ENCODE measurements at regions not wholly inside any gene's neighbourhood (a gene's known extent, or its start where the extent isn't known, plus 50 kb on each side); places are given as distances from the start of the nearest gene placed in this dataset.

DNA sequence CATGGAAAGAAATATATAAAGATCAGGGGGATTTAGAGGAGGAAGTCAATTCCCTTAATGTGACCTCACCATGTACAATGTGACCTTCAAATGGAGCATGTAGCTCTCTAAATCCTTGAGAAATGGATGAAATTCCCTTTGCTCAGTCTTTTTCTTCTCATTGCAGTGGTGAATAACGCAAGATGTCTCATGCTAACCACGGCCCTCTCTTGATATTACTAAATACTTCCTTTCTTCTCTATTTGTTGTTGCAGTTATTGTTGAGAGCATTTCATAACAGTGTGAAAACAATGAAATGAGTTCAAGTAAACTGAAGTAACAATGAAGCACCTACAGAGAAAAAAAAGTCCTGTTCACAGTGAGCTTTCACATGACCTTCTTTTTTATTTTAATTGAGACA is 55.6 kb downstream of the ZNF281 start:
- H3K27me3 ChIP-seq (replicated peaks; ENCODE audit: control insufficient read depth, insufficient read depth, low read length): no peaks in the 10 kb centered on the region
- no peak overlapping the region for H3K4me3 ChIP-seq (replicated peaks; ENCODE audit: low read depth, low read length)
- no peaks in the 10 kb centered on the region for H3K36me3 ChIP-seq (ENCODE audit: control insufficient read depth, insufficient read depth, low read length)
- TF ChIP-seq, protein P1, sequence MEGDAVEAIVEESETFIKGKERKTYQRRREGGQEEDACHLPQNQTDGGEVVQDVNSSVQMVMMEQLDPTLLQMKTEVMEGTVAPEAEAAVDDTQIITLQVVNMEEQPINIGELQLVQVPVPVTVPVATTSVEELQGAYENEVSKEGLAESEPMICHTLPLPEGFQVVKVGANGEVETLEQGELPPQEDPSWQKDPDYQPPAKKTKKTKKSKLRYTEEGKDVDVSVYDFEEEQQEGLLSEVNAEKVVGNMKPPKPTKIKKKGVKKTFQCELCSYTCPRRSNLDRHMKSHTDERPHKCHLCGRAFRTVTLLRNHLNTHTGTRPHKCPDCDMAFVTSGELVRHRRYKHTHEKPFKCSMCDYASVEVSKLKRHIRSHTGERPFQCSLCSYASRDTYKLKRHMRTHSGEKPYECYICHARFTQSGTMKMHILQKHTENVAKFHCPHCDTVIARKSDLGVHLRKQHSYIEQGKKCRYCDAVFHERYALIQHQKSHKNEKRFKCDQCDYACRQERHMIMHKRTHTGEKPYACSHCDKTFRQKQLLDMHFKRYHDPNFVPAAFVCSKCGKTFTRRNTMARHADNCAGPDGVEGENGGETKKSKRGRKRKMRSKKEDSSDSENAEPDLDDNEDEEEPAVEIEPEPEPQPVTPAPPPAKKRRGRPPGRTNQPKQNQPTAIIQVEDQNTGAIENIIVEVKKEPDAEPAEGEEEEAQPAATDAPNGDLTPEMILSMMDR (IDR thresholded peaks at IDR 0.05; ENCODE audit: insufficient read depth, low read length, poor library complexity, severe bottlenecking): no peak
- peak; percentile 53 for DNase-seq (ENCODE audit: extremely low read depth, insufficient read length)

DNA sequence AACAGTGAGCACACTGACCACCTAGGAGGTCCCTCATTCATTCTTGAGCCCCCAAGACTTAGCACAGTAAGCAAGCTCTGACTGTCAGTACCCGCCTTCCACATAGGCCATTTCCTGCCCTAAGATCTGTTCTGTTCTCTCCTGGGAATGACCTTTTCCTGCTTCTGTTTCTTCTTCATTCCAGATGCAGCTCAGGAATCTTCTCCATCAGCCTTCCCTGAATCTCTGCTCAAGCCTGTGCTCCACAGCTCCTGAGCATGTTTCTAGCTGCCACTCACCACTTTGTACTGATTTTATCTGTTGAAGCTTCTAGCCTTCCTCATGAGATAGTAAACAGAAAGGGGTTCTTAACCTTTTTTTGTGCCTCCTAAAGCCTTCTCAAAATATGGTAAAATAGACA is 56.6 kb downstream of the ZNF281 start:
- H3K4me3 ChIP-seq (replicated peaks; ENCODE audit: low read depth, low read length): no peak overlapping the region
- TF ChIP-seq, protein P1 (IDR thresholded peaks at IDR 0.05; ENCODE audit: insufficient read depth, low read length, poor library complexity, severe bottlenecking): no peak
- H3K36me3 ChIP-seq (ENCODE audit: control insufficient read depth, insufficient read depth, low read length): no peaks in the 10 kb centered on the region
- DNase-seq (ENCODE audit: extremely low read depth, insufficient read length): no peak
- no peaks in the 10 kb centered on the region for H3K27me3 ChIP-seq (replicated peaks; ENCODE audit: control insufficient read depth, insufficient read depth, low read length)

DNA sequence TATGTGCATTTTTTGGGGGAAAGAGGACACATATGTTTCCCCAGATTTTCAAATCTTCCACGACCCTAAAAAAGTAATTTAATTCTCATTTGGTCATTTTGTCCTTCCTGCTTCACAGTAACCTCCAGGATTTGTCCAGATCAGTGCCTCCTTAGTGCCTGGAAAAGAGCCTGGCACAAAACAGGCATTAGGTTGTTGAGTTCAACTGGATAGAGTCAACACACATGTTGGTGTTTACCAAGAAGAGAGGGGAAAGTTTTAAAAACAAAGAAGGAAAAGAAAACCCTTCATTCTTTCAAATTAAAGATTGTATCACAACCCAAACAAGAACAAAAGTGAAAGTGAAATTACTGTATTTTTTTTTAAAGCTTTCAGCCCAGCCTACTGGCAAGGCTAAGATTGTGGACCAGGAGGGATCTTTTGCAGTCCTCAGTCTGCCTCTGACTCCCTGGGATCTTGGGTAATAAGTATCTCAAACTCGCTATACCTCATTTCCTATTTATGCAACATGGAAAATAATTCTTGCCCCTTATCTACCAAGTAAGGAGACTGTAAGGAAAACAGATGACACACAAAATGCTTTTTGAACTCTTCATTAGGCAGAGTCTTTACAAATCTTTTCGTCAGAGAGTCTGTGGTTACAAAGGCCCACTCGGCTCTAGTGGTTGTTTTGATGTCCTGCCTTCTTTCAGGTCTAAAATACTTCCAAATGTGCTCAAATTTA is 57.8 kb downstream of the ZNF281 start:
- H3K4me3 ChIP-seq (replicated peaks; ENCODE audit: low read depth, low read length): no peak overlapping the region

DNA sequence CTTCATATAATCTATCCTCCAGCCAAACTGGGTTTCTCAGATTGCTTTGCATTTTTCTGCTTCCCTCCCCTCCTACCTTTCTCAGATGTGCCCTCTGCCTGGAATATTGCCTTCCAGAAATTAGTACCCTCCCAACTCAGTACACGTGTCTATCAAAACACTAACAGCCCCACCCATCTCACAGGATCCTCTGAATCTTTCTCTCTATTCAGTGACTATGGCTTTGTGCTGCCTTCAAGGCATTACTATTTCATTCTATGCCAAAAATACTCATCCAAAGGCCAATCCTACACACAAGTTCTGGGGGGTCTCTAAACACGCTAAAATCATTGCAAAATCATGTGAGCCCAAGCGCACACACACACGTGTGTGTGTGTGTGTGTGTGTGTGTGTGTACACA is 58.4 kb downstream of the ZNF281 start:
- H3K4me3 ChIP-seq (replicated peaks; ENCODE audit: low read depth, low read length): no peak overlapping the region
- H3K27me3 ChIP-seq (replicated peaks; ENCODE audit: control insufficient read depth, insufficient read depth, low read length): no peaks in the 10 kb centered on the region
- TF ChIP-seq, protein P1 (IDR thresholded peaks at IDR 0.05; ENCODE audit: insufficient read depth, low read length, poor library complexity, severe bottlenecking): no peak
- H3K36me3 ChIP-seq (ENCODE audit: control insufficient read depth, insufficient read depth, low read length): no peaks in the 10 kb centered on the region
- DNase-seq (ENCODE audit: extremely low read depth, insufficient read length): no peak

More for the DNA sequence above, 57.8 kb downstream of the ZNF281 start:
- TF ChIP-seq, protein P1 (IDR thresholded peaks at IDR 0.05; ENCODE audit: insufficient read depth, low read length, poor library complexity, severe bottlenecking): no peak
- no peaks in the 10 kb centered on the region for H3K27me3 ChIP-seq (replicated peaks; ENCODE audit: control insufficient read depth, insufficient read depth, low read length)
- no peak for DNase-seq (ENCODE audit: extremely low read depth, insufficient read length)
- H3K36me3 ChIP-seq (ENCODE audit: control insufficient read depth, insufficient read depth, low read length): no peaks in the 10 kb centered on the region

DNA sequence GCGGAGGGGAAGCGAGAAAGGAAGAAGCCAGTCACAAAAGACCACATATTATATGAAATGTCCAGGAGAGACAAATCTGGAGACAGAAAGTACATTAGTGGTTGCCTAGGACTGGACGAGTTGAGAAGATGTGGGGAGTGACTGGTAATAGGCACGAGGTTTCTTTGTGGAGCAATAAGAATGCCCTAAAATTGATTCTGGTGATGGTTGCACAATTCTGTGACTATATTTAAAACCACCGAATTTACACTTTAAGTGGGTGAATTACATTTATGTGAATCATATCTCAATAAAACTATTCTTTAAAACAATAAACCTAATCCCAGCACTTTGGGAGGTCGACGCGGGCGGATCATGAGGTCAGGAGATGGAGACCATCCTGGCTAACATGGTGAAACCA is 63.1 kb downstream of the ZNF281 start:
- no peak for DNase-seq (ENCODE audit: extremely low read depth, insufficient read length)
- Histone ChIP-seq H3K36me3 (ENCODE audit: control insufficient read depth, insufficient read depth, low read length) (no peaks in the 10 kb centered on the region), H3K27me3 (replicated peaks; ENCODE audit: control insufficient read depth, insufficient read depth, low read length) (no peaks in the 10 kb centered on the region), H3K4me3 (replicated peaks; ENCODE audit: low read depth, low read length) (no peak overlapping the region)
- TF ChIP-seq, protein P1 (IDR thresholded peaks at IDR 0.05; ENCODE audit: insufficient read depth, low read length, poor library complexity, severe bottlenecking): no peak

DNA sequence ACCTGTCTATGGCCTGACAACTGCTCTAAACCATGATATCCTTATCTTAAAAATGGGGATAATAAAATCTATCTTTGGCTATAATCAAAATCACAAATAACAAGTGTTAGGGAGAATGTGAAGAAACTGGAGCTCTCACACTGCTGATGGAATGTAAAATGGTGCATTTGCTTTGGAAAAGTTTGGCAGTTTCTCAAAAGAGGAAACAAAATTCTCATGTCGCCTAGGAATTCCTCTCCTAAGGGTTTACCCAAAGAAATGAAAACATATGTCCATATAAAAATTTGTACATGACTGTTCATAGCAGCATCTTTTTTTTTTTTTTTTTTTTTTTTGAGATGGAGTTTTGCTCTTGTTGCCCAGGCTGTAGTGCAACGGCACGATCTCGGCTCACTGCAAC is 64.3 kb downstream of the ZNF281 start:
- Histone ChIP-seq H3K36me3 (ENCODE audit: control insufficient read depth, insufficient read depth, low read length) (no peaks in the 10 kb centered on the region), H3K4me3 (replicated peaks; ENCODE audit: low read depth, low read length) (no peak overlapping the region), H3K27me3 (replicated peaks; ENCODE audit: control insufficient read depth, insufficient read depth, low read length) (no peaks in the 10 kb centered on the region)
- no peak for DNase-seq (ENCODE audit: extremely low read depth, insufficient read length)
- TF ChIP-seq, protein P1 (IDR thresholded peaks at IDR 0.05; ENCODE audit: insufficient read depth, low read length, poor library complexity, severe bottlenecking): no peak
